NOMO-1 treated with DMSO at 0.1 percent for 48 hours (cell line): ENCODE measurements at regions not wholly inside any gene's neighbourhood (a gene's known extent, or its start where the extent isn't known, plus 50 kb on each side); places are given as distances from the start of the nearest gene placed in this dataset.

Experiments
- DNase-seq: peaks from one replicate; lab custom pipeline; 2025; ENCODE audit not compliant: unreplicated experiment; lab: John Stamatoyannopoulos, UW

GRCh38 chr17:77854083-77854758 lies 104.3 kb upstream of the TNRC6C start:
- no peak for DNase-seq

- DNase-seq: no peak
Measured at GRCh38 chr17:77854759-77855745, 103.5 kb upstream of the TNRC6C start.

- no peak for DNase-seq
Measured at GRCh38 chr17:77856551-77857305, 101.8 kb upstream of the TNRC6C start.

GRCh38 chr17:77857306-77857555 lies 101.3 kb upstream of the TNRC6C start:
- no peak for DNase-seq

- no peak for DNase-seq
Measured at GRCh38 chr17:77857613-77858012, 100.9 kb upstream of the TNRC6C start.

GRCh38 chr17:77858291-77859034 lies 100.0 kb upstream of the TNRC6C start:
- no peak for DNase-seq

GRCh38 chr17:77859035-77859810 lies 99.3 kb upstream of the TNRC6C start:
- no peak for DNase-seq

- no peak for DNase-seq
Measured at GRCh38 chr17:77861133-77861695, 97.3 kb upstream of the TNRC6C start.

- no peak for DNase-seq
Measured at GRCh38 chr17:77861981-77862645, 96.4 kb upstream of the TNRC6C start.

GRCh38 chr17:77862890-77863813 lies 95.4 kb upstream of the TNRC6C start:
- DNase-seq: no peak

GRCh38 chr17:77863814-77864161 lies 94.7 kb upstream of the TNRC6C start:
- peak; percentile 81 for DNase-seq

- DNase-seq: no peak
Measured at GRCh38 chr17:77864234-77865111, 94.0 kb upstream of the TNRC6C start.

- DNase-seq: no peak
Measured at GRCh38 chr17:77865112-77865611, 93.3 kb upstream of the TNRC6C start.

- no peak for DNase-seq
Measured at GRCh38 chr17:77865716-77866115, 92.8 kb upstream of the TNRC6C start.

- no peak for DNase-seq
Measured at GRCh38 chr17:77867308-77867781, 91.2 kb upstream of the TNRC6C start.

- no peak for DNase-seq
Measured at GRCh38 chr17:77867976-77868713, 90.4 kb upstream of the TNRC6C start.
